Neuron (in vitro differentiated cells): ENCODE measurements at regions not wholly inside any gene's neighbourhood (a gene's known extent, or its start where the extent isn't known, plus 50 kb on each side); places are given as distances from the start of the nearest gene placed in this dataset.

Source experiments
- H2AFZ ChIP-seq: one replicate; pipeline ENCODE4 v1.6.1; 2013; ENCODE audit warnings: low read depth, mild to moderate bottlenecking, inconsistent platforms, low read length, moderate library complexity
- H3K27me3 ChIP-seq: one replicate; pipeline ENCODE4 v1.6.1; 2013; ENCODE audit warnings: low read length; ENCODE audit not compliant: insufficient read depth
- H3K36me3 ChIP-seq: one replicate; pipeline ENCODE4 v1.6.1; 2013; ENCODE audit warnings: low read length; ENCODE audit not compliant: insufficient read depth
- H3K4me1 ChIP-seq: one replicate; pipeline ENCODE4 v1.6.1; 2013; ENCODE audit warnings: low read length; ENCODE audit not compliant: insufficient read depth
- H3K4me3 ChIP-seq: 2 replicates; pipeline ENCODE4 v1.5.1; 2013; ENCODE audit warnings: mild to moderate bottlenecking, low read length, moderate library complexity
- H3K9me3 ChIP-seq: one replicate; pipeline ENCODE4 v1.6.1; 2013; ENCODE audit warnings: low read length

DNA sequence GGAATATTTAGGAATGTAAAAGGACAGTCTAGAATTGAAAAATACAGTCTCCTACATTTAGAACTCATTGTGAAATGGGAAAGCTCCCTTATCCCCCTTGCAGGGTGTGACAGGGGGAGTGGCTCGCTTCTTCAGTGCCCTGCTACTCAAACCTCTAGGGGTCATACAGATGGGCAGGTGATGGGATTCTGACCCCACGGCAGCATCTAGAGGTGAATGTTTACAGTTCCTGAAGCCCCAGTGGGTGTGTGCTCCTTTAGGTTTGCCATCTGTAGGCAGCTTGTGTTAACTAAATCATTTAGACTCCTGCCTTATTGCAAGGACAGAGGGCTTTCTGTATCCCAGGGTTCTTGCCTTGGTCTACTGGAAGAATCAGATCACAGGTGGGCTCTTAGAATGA, 271.0 kb upstream of the MPDZ start:
- H3K27me3 ChIP-seq, result no peaks in the 10 kb centered on the region
- H3K4me1 ChIP-seq, result peaks cover 15% of the 10 kb centered on the region
- no peak overlapping the region for H2AFZ ChIP-seq
- no peak overlapping the region for H3K4me3 ChIP-seq
- no peaks in the 10 kb centered on the region for H3K36me3 ChIP-seq
- H3K9me3 ChIP-seq, result peaks cover 3% of the 10 kb centered on the region

DNA sequence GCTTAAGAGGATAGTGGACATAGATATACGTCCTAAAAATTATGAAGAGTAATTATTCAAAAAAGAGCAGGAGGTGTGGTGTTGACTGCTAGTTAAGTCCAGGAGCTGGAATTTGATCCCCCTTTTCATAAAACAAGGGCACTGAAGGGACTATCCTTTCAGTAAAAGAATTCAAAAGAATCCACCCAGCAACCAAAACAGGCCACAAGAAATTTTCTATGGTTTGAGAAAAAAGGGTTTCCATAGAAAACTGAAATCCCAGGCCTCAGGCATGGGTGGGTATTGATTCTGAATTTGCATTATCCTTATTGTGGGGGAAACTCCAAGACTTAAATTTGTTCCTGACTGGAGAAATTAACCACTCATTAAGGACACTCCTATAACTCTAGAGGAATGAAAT, 269.0 kb upstream of the MPDZ start:
- Histone ChIP-seq H3K36me3 (no peaks in the 10 kb centered on the region), H3K4me3 (no peak overlapping the region), H3K9me3 (peaks cover 3% of the 10 kb centered on the region), H3K4me1 (peaks cover 15% of the 10 kb centered on the region), H3K27me3 (no peaks in the 10 kb centered on the region), H2AFZ (no peak overlapping the region)

DNA sequence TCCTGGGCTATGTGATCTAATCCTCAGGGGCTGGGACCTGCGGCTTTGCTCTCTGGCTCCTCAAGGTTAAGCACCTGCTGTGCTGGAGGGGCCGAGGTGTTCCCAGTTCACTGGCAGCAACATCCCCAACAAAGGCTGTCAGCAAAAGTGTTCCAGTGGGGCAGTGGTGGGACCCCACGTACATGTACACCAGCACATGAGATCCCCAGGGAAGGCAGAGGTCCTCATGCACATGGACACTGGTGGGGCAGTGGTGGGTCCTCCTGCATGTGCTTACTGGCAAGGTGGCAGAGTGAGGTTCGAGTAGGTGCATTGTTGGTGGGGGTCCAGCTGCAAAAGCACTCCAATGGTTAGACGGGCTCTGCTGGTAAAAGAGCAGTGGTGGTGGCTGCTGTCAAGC, 255.6 kb upstream of the MPDZ start:
- Histone ChIP-seq H3K36me3 (no peaks in the 10 kb centered on the region), H2AFZ (no peak overlapping the region), H3K4me3 (no peak overlapping the region), H3K27me3 (no peaks in the 10 kb centered on the region), H3K9me3 (peaks cover 2% of the 10 kb centered on the region), H3K4me1 (peaks cover 10% of the 10 kb centered on the region)

GRCh38 chr9:13534006-13534405, 254.5 kb upstream of the MPDZ start:
- H3K4me1 ChIP-seq, result peaks cover 10% of the 10 kb centered on the region
- H3K36me3 ChIP-seq, result no peaks in the 10 kb centered on the region
- no peaks in the 10 kb centered on the region for H3K27me3 ChIP-seq

GRCh38 chr9:13532407-13532806, 252.9 kb upstream of the MPDZ start:
- no peaks in the 10 kb centered on the region for H3K27me3 ChIP-seq
- H3K4me1 ChIP-seq, result peaks cover 10% of the 10 kb centered on the region
- no peak overlapping the region for H2AFZ ChIP-seq
- H3K4me3 ChIP-seq, result no peak overlapping the region
- H3K9me3 ChIP-seq, result peaks cover 2% of the 10 kb centered on the region
- no peaks in the 10 kb centered on the region for H3K36me3 ChIP-seq

More at GRCh38 chr9:13534006-13534405, 254.5 kb upstream of the MPDZ start:
- Histone ChIP-seq H2AFZ (no peak overlapping the region), H3K4me3 (no peak overlapping the region), H3K9me3 (peaks cover 2% of the 10 kb centered on the region)

DNA sequence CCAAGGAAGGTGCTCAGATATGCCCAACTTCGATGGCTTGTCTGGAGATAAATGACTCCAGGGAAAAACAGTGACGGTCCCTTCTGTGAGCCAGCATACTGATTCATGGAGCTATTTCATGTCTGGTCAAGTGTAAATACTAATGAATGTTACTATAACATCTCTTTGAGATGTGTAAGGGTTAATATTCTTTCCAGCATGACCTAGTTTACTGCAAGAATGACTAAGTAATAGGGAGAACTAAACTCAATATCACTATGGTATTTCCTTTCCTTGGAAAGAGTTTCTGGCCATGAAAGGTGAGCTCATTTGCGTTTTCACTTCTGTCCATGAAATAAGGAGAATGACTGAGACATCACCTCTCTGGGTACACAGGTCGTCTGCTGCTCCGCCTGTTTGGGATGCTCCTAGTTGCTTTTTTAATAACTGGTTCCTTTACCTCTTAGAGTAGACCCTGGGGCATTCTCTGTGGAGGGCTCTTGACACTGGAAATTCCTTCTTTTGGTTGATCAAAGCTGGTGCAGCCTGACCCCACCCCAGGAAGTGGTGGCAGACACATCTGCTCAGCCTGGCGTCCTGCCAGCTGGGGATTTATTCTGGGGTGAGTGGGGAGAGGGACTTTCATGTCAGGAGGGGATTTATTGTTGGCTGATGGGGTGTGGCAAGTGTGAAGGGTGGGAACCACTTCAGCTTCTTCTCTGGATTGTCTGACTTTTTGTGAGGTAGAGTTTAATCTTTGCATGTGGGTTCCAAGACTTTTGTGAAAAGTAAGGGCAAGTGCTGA, 250.0 kb upstream of the MPDZ start:
- no peaks in the 10 kb centered on the region for H3K27me3 ChIP-seq
- no peak overlapping the region for H3K4me3 ChIP-seq
- H3K36me3 ChIP-seq, result no peaks in the 10 kb centered on the region
- no peaks in the 10 kb centered on the region for H3K9me3 ChIP-seq
- peaks cover 10% of the 10 kb centered on the region for H3K4me1 ChIP-seq
- no peak overlapping the region for H2AFZ ChIP-seq

DNA sequence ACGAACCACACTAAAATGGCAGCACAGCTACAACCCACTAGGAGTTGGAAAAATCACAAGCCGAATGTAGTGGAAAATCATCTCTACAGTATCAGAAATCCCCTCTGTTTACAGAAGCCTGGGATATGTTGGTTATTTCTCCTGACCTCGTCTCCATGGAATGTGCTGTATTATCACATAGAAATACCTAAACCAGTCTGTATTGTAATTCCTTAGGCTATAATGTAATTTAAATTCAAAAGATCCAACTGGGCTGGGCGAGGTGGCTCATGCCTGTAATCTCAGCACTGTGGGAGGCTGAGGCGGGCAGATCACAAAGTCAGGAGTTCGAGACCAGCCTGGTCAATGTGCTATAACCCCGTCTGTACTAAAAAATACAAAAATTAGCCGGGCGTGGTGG, 244.8 kb upstream of the MPDZ start:
- no peaks in the 10 kb centered on the region for H3K4me1 ChIP-seq
- no peaks in the 10 kb centered on the region for H3K27me3 ChIP-seq
- H2AFZ ChIP-seq, result no peak overlapping the region
- no peak overlapping the region for H3K4me3 ChIP-seq
- no peaks in the 10 kb centered on the region for H3K9me3 ChIP-seq
- no peaks in the 10 kb centered on the region for H3K36me3 ChIP-seq

- Histone ChIP-seq H3K27me3 (no peaks in the 10 kb centered on the region), H3K4me1 (no peaks in the 10 kb centered on the region), H3K36me3 (no peaks in the 10 kb centered on the region), H3K9me3 (no peaks in the 10 kb centered on the region), H2AFZ (no peak overlapping the region), H3K4me3 (no peak overlapping the region)
These were observed 240.6 kb upstream of the MPDZ start for GRCh38 chr9:13520069-13520468.

DNA sequence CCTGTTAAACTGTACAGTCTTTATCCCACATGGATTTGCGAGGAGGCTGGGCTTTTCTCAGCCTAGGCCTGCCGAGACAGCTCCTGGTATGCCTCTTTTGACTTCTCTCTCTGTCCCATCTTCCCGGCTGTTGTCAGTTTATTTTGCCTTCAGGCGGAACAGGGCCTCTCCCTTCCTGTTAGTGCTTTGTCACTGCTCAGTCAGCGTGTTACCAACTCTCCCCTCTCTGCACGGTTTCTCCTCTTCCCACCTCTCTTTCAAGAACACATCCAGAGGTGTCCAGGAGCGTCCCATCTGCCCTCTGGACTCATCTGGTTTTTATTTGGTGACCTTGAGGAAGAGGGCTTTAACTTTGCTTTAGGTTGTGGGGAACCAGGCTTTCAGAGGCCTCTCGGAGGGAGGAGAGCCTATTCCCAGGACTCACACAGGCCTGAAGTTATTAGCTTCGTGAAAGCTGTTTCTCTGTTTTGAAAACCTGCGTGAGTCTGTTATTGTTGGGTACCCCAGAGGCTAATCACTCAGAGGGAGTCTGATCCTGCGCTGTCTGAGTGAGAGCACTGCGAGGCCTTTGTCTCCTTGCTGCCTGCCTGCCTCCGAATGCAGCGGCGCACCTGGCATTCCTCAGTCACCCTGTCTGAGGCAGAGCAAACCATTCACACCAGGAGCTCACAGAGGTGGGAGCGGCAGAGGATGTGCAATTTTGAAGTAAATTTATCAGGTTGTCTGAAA, 234.4 kb upstream of the MPDZ start:
- Histone ChIP-seq H3K9me3 (no peaks in the 10 kb centered on the region), H3K4me1 (peaks cover 9% of the 10 kb centered on the region), H3K36me3 (no peaks in the 10 kb centered on the region), H3K27me3 (no peaks in the 10 kb centered on the region), H2AFZ (peak overlapping the region; percentile 95), H3K4me3 (no peak overlapping the region)

DNA sequence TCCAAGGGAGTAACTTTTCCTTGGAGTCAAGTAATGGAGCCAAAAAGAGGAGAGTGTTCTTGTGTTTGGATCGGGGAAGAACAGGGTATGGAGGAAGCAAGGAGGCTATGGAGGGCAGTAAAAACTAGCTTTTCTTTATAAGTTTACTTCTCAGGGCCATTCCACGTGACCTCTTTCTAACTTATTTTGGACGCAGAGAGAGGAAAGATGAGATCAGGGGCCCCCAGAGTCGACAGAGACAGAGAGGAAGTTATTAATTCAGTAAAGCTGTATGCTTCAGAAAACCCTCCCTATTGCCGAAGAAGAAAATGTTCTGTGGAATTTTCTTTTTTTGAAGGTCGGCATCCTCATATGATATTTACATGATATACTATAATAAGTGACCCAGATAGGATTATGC, 233.8 kb upstream of the MPDZ start:
- Histone ChIP-seq H3K4me1 (peaks cover 9% of the 10 kb centered on the region), H3K36me3 (no peaks in the 10 kb centered on the region), H3K9me3 (no peaks in the 10 kb centered on the region), H3K4me3 (no peak overlapping the region), H2AFZ (peak overlapping the region; percentile 95), H3K27me3 (no peaks in the 10 kb centered on the region)

GRCh38 chr9:13508681-13509080, 229.2 kb upstream of the MPDZ start:
- H3K27me3 ChIP-seq, result no peaks in the 10 kb centered on the region
- H3K4me1 ChIP-seq, result peaks cover 8% of the 10 kb centered on the region
- H3K4me3 ChIP-seq, result no peak overlapping the region
- no peaks in the 10 kb centered on the region for H3K9me3 ChIP-seq
- no peak overlapping the region for H2AFZ ChIP-seq
- no peaks in the 10 kb centered on the region for H3K36me3 ChIP-seq

DNA sequence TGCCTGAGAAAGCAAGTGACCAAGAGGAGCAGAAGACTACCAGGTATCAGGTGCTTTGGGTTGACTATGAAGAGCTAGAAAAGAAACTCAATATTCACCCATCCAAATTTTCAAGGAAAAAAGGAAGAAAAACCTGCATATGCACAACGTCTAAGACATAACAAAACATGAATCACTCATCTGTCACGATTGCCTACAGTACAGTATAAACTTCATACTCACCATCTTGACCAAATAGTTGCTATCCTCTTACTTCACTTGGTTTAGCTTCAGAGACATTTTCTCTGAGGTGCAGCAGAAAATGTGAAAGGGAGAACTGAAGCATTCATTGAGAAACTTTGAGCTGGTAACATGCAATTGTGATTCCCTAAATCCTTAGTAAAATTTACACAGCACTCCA, 228.6 kb upstream of the MPDZ start:
- no peak overlapping the region for H3K4me3 ChIP-seq
- H3K27me3 ChIP-seq, result no peaks in the 10 kb centered on the region
- H3K36me3 ChIP-seq, result no peaks in the 10 kb centered on the region
- H3K4me1 ChIP-seq, result peaks cover 3% of the 10 kb centered on the region
- no peak overlapping the region for H2AFZ ChIP-seq
- no peaks in the 10 kb centered on the region for H3K9me3 ChIP-seq

DNA sequence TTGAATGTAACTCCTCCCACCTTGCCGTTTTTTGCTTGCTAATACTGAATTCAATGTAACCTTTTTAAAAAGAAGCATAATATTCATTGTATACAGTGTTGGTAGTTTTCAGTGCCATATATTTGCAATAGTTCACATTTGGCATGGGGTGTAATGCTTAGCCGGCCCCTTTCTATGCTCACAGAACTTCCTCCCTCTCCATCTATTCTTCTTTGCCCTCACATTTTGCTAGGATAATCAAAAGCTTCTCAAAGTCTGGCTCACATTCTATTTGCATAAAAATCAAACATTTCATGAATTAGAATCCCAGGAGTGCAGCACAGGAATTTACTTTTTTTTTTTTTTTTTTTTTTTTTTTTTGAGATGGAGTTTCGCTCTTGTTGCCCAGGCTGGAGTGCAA, 226.3 kb upstream of the MPDZ start:
- no peak overlapping the region for H2AFZ ChIP-seq
- no peaks in the 10 kb centered on the region for H3K36me3 ChIP-seq
- peaks cover 3% of the 10 kb centered on the region for H3K4me1 ChIP-seq
- H3K4me3 ChIP-seq, result no peak overlapping the region
- no peaks in the 10 kb centered on the region for H3K9me3 ChIP-seq
- no peaks in the 10 kb centered on the region for H3K27me3 ChIP-seq
